Calu3 (cell line): ENCODE measurements at regions not wholly inside any gene's neighbourhood (a gene's known extent, or its start where the extent isn't known, plus 50 kb on each side); places are given as distances from the start of the nearest gene placed in this dataset.

Experiments used
- BruUV-seq: library from RNA; stranded (reverse); fragments of 400-500 nt; replicated peaks from 2 replicates; lab custom pipeline; 2021; lab: Mats Ljungman, UMichigan
- CTCF ChIA-PET: fragments of 300-600 bp; sonication (Branson Sonifier 250); formaldehyde crosslinking; loops from one replicate; lab custom pipeline; 2022; ENCODE audit warnings: antibody characterized with exemption; lab: Charles Lee
- DNase-seq: peaks from one replicate; pipeline ENCODE4 v3.0.0; 2022
- H3K27ac Mint-ChIP-seq: one replicate; pipeline ENCODE4 v1.8.0; 2022; ENCODE audit warnings: mixed read lengths; ENCODE audit not compliant: unreplicated experiment
- H3K27me3 Mint-ChIP-seq: one replicate; pipeline ENCODE4 v1.8.0; 2022; ENCODE audit warnings: mixed read lengths; ENCODE audit not compliant: unreplicated experiment
- H3K36me3 Mint-ChIP-seq: one replicate; pipeline ENCODE4 v1.8.0; 2022; ENCODE audit warnings: mild to moderate bottlenecking, moderate library complexity, mixed read lengths; ENCODE audit not compliant: insufficient read depth, unreplicated experiment
- H3K4me1 Mint-ChIP-seq: one replicate; pipeline ENCODE4 v1.8.0; 2022; ENCODE audit warnings: mild to moderate bottlenecking, low read depth, mixed read lengths; ENCODE audit not compliant: unreplicated experiment
- H3K4me3 Mint-ChIP-seq: one replicate; pipeline ENCODE4 v1.8.0; 2022; ENCODE audit warnings: mild to moderate bottlenecking, low read depth, moderate library complexity, mixed read lengths; ENCODE audit not compliant: unreplicated experiment
- H3K9me3 Mint-ChIP-seq: one replicate; pipeline ENCODE4 v1.8.0; 2022; ENCODE audit warnings: low read depth, mixed read lengths; ENCODE audit not compliant: unreplicated experiment
- intact Hi-C: fragments of 100-400 bp; cut with micrococcal nuclease; formaldehyde crosslinking; loops from one replicate; pipeline ENCODE4 v1.10.0; 2022; ENCODE audit not compliant: unreplicated experiment
- TF ChIP-seq, protein P1 (sequence below): fragments of 200-600 bp; IDR thresholded peaks from one replicate; pipeline ENCODE4 v1.8.0; 2022; ENCODE audit warnings: antibody characterized with exemption; ENCODE audit not compliant: unreplicated experiment

DNA sequence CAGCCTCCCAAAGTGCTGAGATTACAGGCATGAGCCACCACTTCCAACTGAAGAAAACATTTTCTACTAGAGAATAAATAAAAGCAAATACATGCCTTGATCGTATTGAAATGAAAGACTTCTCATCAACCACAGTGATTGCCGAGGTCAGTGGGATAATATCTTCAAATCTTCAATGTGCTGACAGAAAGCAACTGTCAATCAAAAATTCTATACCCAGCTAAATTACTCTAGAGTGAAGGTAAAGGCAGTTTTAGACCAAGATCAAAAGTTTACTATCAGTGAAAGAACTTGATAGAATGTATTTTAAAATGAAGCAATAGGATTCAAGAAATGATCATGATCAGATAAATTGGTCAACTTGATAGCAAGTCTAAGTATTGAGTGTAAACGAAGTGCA is 130.6 kb downstream of the BRD1 start:
- Mint-ChIP-seq H3K27me3 (peaks cover 65% of the 10 kb centered on the region), H3K36me3 (no peaks in the 10 kb centered on the region), H3K27ac (no peak overlapping the region), H3K9me3 (peaks cover 8% of the 10 kb centered on the region), H3K4me3 (no peak overlapping the region), H3K4me1 (no peaks in the 10 kb centered on the region)
- DNase-seq = no peak
- no TSS peak for BruUV-seq
- TF ChIP-seq, protein P1, sequence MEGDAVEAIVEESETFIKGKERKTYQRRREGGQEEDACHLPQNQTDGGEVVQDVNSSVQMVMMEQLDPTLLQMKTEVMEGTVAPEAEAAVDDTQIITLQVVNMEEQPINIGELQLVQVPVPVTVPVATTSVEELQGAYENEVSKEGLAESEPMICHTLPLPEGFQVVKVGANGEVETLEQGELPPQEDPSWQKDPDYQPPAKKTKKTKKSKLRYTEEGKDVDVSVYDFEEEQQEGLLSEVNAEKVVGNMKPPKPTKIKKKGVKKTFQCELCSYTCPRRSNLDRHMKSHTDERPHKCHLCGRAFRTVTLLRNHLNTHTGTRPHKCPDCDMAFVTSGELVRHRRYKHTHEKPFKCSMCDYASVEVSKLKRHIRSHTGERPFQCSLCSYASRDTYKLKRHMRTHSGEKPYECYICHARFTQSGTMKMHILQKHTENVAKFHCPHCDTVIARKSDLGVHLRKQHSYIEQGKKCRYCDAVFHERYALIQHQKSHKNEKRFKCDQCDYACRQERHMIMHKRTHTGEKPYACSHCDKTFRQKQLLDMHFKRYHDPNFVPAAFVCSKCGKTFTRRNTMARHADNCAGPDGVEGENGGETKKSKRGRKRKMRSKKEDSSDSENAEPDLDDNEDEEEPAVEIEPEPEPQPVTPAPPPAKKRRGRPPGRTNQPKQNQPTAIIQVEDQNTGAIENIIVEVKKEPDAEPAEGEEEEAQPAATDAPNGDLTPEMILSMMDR = no peak
- intact Hi-C loops = no loop called here
- CTCF ChIA-PET = no interaction called here

DNA sequence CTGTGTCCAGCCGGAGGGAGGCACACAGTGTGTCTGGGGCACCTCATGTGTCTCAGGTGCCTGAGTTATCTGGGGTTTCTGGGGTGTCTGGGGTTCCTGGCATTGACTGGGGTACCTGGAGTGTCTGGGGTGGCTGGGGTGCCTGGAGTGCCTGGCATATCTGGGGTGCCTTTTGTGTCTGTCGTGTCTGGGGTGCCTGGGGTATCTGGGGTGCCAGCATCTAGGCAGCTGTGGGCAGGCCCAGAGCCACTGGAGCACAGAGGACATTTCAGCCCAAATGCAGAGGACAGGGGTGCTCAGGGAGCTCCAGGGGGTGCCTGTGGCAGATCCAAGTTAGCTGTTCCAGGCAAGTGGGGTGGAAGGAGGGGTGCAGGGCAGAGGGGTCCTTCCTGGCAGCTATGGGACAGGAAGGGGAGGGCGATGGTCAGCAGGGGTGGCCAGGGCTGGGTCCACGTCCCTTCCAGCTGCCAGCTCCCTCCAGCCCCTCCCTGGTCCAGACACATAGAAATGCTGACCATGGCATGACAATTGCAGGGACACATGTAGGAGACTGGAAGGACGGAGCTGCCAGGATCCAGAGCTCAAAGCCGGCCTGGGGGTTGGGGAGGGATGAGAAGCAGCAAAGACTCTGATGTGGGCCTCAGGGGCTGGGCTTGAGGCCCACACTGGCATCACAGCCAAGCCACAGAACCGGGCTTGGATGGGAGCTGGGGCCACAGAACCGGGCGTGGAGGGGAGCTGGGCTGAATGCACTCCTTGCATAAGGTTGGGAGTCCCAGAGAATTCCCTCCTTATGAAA is 133.0 kb downstream of the BRD1 start:
- DNase-seq = no peak
- TF ChIP-seq, protein P1 = no peak
- CTCF ChIA-PET = no interaction called here
- H3K27me3 Mint-ChIP-seq = peaks cover 70% of the 10 kb centered on the region
- no peaks in the 10 kb centered on the region for H3K36me3 Mint-ChIP-seq
- H3K9me3 Mint-ChIP-seq = peaks cover 6% of the 10 kb centered on the region
- no peaks in the 10 kb centered on the region for H3K4me1 Mint-ChIP-seq
- H3K4me3 Mint-ChIP-seq = no peak overlapping the region
- H3K27ac Mint-ChIP-seq = no peak overlapping the region
- no TSS peak for BruUV-seq
- intact Hi-C loops = no loop called here

DNA sequence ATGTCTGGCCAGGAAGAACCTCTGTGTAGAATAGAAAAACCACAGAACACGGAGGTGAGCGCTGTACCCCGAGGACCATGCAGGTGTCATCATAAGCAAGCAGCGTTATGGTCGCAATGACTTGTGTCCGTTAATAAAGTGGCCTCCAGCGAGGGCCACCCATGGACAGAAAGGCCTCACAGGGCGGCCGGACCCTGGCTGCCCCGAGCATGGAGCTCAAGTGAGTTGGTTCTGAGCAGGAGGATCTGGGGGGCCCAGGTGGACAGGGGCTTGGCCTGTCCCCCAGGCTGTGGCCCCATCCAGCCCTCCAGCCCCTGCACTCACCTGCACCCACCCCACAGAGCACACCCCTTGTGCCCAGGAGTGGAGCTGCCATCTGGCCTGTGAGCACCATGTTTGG is 133.8 kb downstream of the BRD1 start:
- TF ChIP-seq, protein P1 = no peak
- no peak overlapping the region for H3K4me3 Mint-ChIP-seq
- no peaks in the 10 kb centered on the region for H3K4me1 Mint-ChIP-seq
- no peak overlapping the region for H3K27ac Mint-ChIP-seq
- intact Hi-C loops = no loop called here
- no peaks in the 10 kb centered on the region for H3K36me3 Mint-ChIP-seq
- DNase-seq = no peak
- no TSS peak for BruUV-seq
- peaks cover 74% of the 10 kb centered on the region for H3K27me3 Mint-ChIP-seq
- CTCF ChIA-PET = no interaction called here
- H3K9me3 Mint-ChIP-seq = peaks cover 6% of the 10 kb centered on the region

DNA sequence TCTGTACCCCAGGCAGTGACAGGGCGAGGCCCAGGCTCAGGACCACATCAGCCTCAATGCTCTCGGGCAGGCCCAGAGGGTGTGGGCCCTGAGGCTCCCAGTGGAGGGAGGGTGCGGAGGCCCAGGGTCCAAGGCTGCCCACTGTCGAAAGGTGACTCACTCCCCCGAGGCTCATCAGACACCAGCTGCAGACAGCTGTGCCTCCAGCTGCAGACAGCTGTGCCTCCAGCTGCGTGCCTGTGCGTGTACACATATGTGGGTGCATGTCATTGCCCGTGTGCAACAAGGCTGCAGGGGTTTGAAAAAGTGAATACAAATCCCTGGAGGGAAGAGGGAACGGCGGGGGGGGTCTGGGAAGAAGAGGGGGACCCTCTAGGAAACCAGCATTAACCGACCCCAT is 134.3 kb downstream of the BRD1 start:
- H3K9me3 Mint-ChIP-seq = peaks cover 6% of the 10 kb centered on the region
- TF ChIP-seq, protein P1 = no peak
- BruUV-seq = no TSS peak
- intact Hi-C loops = no loop called here
- H3K4me3 Mint-ChIP-seq = no peak overlapping the region
- no peaks in the 10 kb centered on the region for H3K36me3 Mint-ChIP-seq
- no peaks in the 10 kb centered on the region for H3K4me1 Mint-ChIP-seq
- CTCF ChIA-PET = no interaction called here
- no peak overlapping the region for H3K27ac Mint-ChIP-seq
- H3K27me3 Mint-ChIP-seq = peaks cover 74% of the 10 kb centered on the region
- no peak for DNase-seq
